H1 (cell line): ENCODE measurements at regions not wholly inside any gene's neighbourhood (a gene's known extent, or its start where the extent isn't known, plus 50 kb on each side); places are given as distances from the start of the nearest gene placed in this dataset.

ENCODE experiments used
- CTCF ChIA-PET: fragments of 300-600 bp; sonication (Branson Sonifier 250); formaldehyde crosslinking; loops from one replicate; lab custom pipeline; 2021; ENCODE audit not compliant: partially characterized antibody; lab: Charles Lee
- POLR2A ChIA-PET: fragments of 300-600 bp; sonication (Branson Sonifier 250); formaldehyde crosslinking; loops from one replicate; lab custom pipeline; 2021; ENCODE audit warnings: inconsistent platforms; ENCODE audit not compliant: partially characterized antibody; lab: Charles Lee
- DNase-seq, 2 experiments: peaks; one replicate each; pipeline versions ENCODE4 v3.0.0 to v3.0.0-alpha.2; 2010 to 2022; ENCODE audit warnings: low spot score in 2 of 2, low read depth in 1 of 2, mixed read lengths in 1 of 2
- FAIRE-seq: peaks from 2 replicates; lab custom pipeline; 2011; peaks lifted over from hg19 to GRCh38; lab: Jason Lieb, UNC
- H2AFZ ChIP-seq: 2 replicates; pipeline ENCODE4 v1.8.1; 2012; ENCODE audit warnings: low read length, inconsistent platforms
- H2AK5ac ChIP-seq: 2 replicates; pipeline ENCODE4 v1.6.1; 2013; ENCODE audit warnings: low read depth, low read length
- H2BK120ac ChIP-seq: replicated peaks from 2 replicates; pipeline ENCODE3; 2013; ENCODE audit warnings: low read depth, low read length, inconsistent platforms
- H2BK12ac ChIP-seq: 2 replicates; pipeline ENCODE4 v1.6.1; 2013; ENCODE audit warnings: low read depth, low read length
- H2BK15ac ChIP-seq: 2 replicates; pipeline ENCODE4 v1.6.1; 2013; ENCODE audit warnings: low read length
- H2BK20ac ChIP-seq: 2 replicates; pipeline ENCODE4 v1.6.1; 2013; ENCODE audit warnings: low read length
- H2BK5ac ChIP-seq: 2 replicates; pipeline ENCODE4 v1.6.1; 2013; ENCODE audit warnings: low read depth, low read length
- H3K14ac ChIP-seq: 2 replicates; pipeline ENCODE4 v1.6.1; 2013; ENCODE audit warnings: inconsistent platforms; ENCODE audit not compliant: insufficient read length
- H3K18ac ChIP-seq: 2 replicates; pipeline ENCODE4 v1.6.1; 2013; ENCODE audit warnings: low read length; ENCODE audit errors: extremely low read depth
- H3K23ac ChIP-seq: 2 replicates; pipeline ENCODE4 v1.6.1; 2013; ENCODE audit warnings: inconsistent platforms; ENCODE audit not compliant: insufficient read length
- H3K23me2 ChIP-seq: 2 replicates; pipeline ENCODE4 v1.6.1; 2013; ENCODE audit warnings: low read depth, low read length
- H3K27ac ChIP-seq: 2 replicates; pipeline ENCODE4 v1.6.1; 2011; ENCODE audit warnings: low read depth, low read length, inconsistent platforms
- H3K27me3 ChIP-seq, 4 experiments: replicated peaks in 1 of 4; 1 replicate in 1 of 4; 2 replicates in 3 of 4; pipeline versions ENCODE4 v1.6.1 to v1.8.1; 2011 to 2013; ENCODE audit warnings: low read length in 3 of 4, mild to moderate bottlenecking in 3 of 4, inconsistent platforms in 2 of 4, mixed read lengths in 2 of 4, moderate library complexity in 1 of 4; ENCODE audit not compliant: control insufficient read depth in 3 of 4, insufficient read depth in 3 of 4; ENCODE audit errors: extremely low read depth in 1 of 4
- H3K36me3 ChIP-seq, 4 experiments: 2 replicates each; pipeline versions ENCODE4 v1.6.1 to v1.8.1; 2011 to 2013; ENCODE audit warnings: mild to moderate bottlenecking in 4 of 4, low read length in 3 of 4, moderate library complexity in 2 of 4, control low read depth in 1 of 4, inconsistent platforms in 1 of 4; ENCODE audit not compliant: insufficient read depth in 4 of 4, control insufficient read depth in 2 of 4
- H3K4ac ChIP-seq: replicated peaks from 2 replicates; pipeline ENCODE3; 2013; ENCODE audit warnings: low read length, low read depth, mixed read lengths, inconsistent platforms; ENCODE audit not compliant: insufficient read length
- H3K4me1 ChIP-seq, 4 experiments: replicated peaks in 1 of 4; 1 replicate in 1 of 4; 2 replicates in 3 of 4; pipeline versions ENCODE4 v1.6.1 to v1.8.1; 2011 to 2013; ENCODE audit warnings: low read length in 3 of 4, inconsistent platforms in 2 of 4, mixed read lengths in 1 of 4; ENCODE audit not compliant: insufficient read depth in 4 of 4, control insufficient read depth in 3 of 4
- H3K4me2 ChIP-seq, 2 experiments: 2 replicates each; pipeline versions ENCODE4 v1.6.1 to v1.8.1; 2011 to 2013; ENCODE audit warnings: low read depth in 2 of 2, low read length in 2 of 2, control low read depth in 1 of 2, inconsistent platforms in 1 of 2, mild to moderate bottlenecking in 1 of 2; ENCODE audit not compliant: insufficient read depth in 1 of 2
- H3K4me3 ChIP-seq, 4 experiments: fragments of 200-600, 300-600 bp in 1 of 4; sonication (generic), shearing (Covaris generic), sonication (Bioruptor Twin) in 1 of 4; 2 replicates each; pipeline versions ENCODE4 v1.5.1 to v1.8.1; 2011 to 2016; ENCODE audit warnings: low read length in 4 of 4, low read depth in 3 of 4, control low read depth in 2 of 4, inconsistent platforms in 2 of 4, mild to moderate bottlenecking in 2 of 4, mixed read lengths in 1 of 4, moderate library complexity in 1 of 4; ENCODE audit not compliant: insufficient read depth in 2 of 4; ENCODE audit errors: extremely low read depth in 1 of 4
- H3K56ac ChIP-seq: replicated peaks from 2 replicates; pipeline ENCODE3; 2013; ENCODE audit warnings: low read depth, mild to moderate bottlenecking, mixed read lengths, low read length, inconsistent platforms; ENCODE audit not compliant: insufficient read length
- H3K79me1 ChIP-seq: 2 replicates; pipeline ENCODE4 v1.6.1; 2013; ENCODE audit warnings: low read depth, low read length, control low read depth
- H3K79me2 ChIP-seq, 2 experiments: 2 replicates each; pipeline versions ENCODE4 v1.6.1 to v1.8.1; 2012 to 2013; ENCODE audit warnings: low read length in 2 of 2, mild to moderate bottlenecking in 2 of 2, inconsistent platforms in 1 of 2; ENCODE audit not compliant: insufficient read depth in 2 of 2, control insufficient read depth in 1 of 2
- H3K9ac ChIP-seq, 4 experiments: replicated peaks in 1 of 4; 1 replicate in 1 of 4; 2 replicates in 3 of 4; pipeline versions ENCODE4 v1.6.1 to v1.8.1; 2011 to 2013; ENCODE audit warnings: low read depth in 3 of 4, low read length in 3 of 4, control low read depth in 2 of 4, mild to moderate bottlenecking in 2 of 4, moderate library complexity in 2 of 4, inconsistent platforms in 1 of 4; ENCODE audit errors: extremely low read depth in 1 of 4
- H3K9me3 ChIP-seq, 2 experiments: 2 replicates each; pipeline versions ENCODE4 v1.6.1 to v1.8.1; 2012 to 2013; ENCODE audit warnings: mild to moderate bottlenecking in 2 of 2, moderate library complexity in 2 of 2, control low read depth in 1 of 2, inconsistent platforms in 1 of 2, low read depth in 1 of 2, low read length in 1 of 2, mixed read lengths in 1 of 2; ENCODE audit not compliant: insufficient read depth in 2 of 2
- H4K20me1 ChIP-seq, 2 experiments: replicated peaks in 1 of 2; 2 replicates each; pipeline versions ENCODE3 to v1.8.1; 2011 to 2013; ENCODE audit warnings: inconsistent platforms in 2 of 2, low read length in 2 of 2, mild to moderate bottlenecking in 1 of 2; ENCODE audit not compliant: insufficient read depth in 2 of 2, control insufficient read depth in 1 of 2
- H4K5ac ChIP-seq: 2 replicates; pipeline ENCODE4 v1.6.1; 2013; ENCODE audit warnings: low read length, low read depth, mixed read lengths, inconsistent platforms; ENCODE audit not compliant: insufficient read length
- H4K8ac ChIP-seq: 2 replicates; pipeline ENCODE4 v1.8.0; 2013; ENCODE audit warnings: mild to moderate bottlenecking, moderate library complexity, low read length, inconsistent platforms; ENCODE audit not compliant: insufficient read depth; ENCODE audit errors: extremely low read depth
- H4K91ac ChIP-seq: replicated peaks from 2 replicates; pipeline ENCODE3; 2013; ENCODE audit warnings: low read length, mixed read lengths, inconsistent platforms; ENCODE audit not compliant: insufficient read length
- ATF3 ChIP-seq: IDR thresholded peaks from 2 replicates; pipeline ENCODE4 v1.6.1; 2011; ENCODE audit warnings: low read depth, mild to moderate bottlenecking, low read length; ENCODE audit not compliant: insufficient read depth
- GTF2F1 ChIP-seq: IDR thresholded peaks from 2 replicates; pipeline ENCODE4 v1.6.1; 2012; ENCODE audit warnings: low read depth, low read length, improper control_type of control experiment, borderline replicate concordance
- KDM4A ChIP-seq: IDR thresholded peaks from one replicate; pipeline ENCODE4 v1.7.1; 2012; ENCODE audit warnings: low read depth, mild to moderate bottlenecking, moderate library complexity, low read length, inconsistent platforms; ENCODE audit not compliant: severe bottlenecking
- POLR2A ChIP-seq, 2 experiments: IDR thresholded peaks; 1 replicate in 1 of 2; 2 replicates in 1 of 2; pipeline ENCODE4 v1.6.1; 2011; ENCODE audit warnings: low read depth in 2 of 2, low read length in 2 of 2, mild to moderate bottlenecking in 2 of 2; ENCODE audit errors: control extremely low read depth in 1 of 2
- POU5F1 ChIP-seq: IDR thresholded peaks from 2 replicates; pipeline ENCODE4 v1.6.1; 2011; ENCODE audit warnings: low read depth, mild to moderate bottlenecking, low read length, moderate library complexity
- RFX5 ChIP-seq: IDR thresholded peaks from 2 replicates; pipeline ENCODE4 v1.6.1; 2011; ENCODE audit warnings: low read depth, low read length, improper control_type of control experiment, borderline replicate concordance
- SIX5 ChIP-seq: IDR thresholded peaks from 2 replicates; pipeline ENCODE4 v1.6.1; 2011; ENCODE audit warnings: mild to moderate bottlenecking, low read depth, low read length
- SP4 ChIP-seq: IDR thresholded peaks from 2 replicates; pipeline ENCODE4 v1.6.1; 2012; ENCODE audit warnings: low read length, inconsistent platforms
- WGBS, 2 experiments: shearing (Covaris generic) in 1 of 2; methylation state at CpG; one replicate each; pipeline versions ENCODE4 v1.1.6 to v1.1.7; 2013 to 2015; ENCODE audit warnings: low lambda C conversion rate in 2 of 2, mixed read lengths in 2 of 2, inconsistent platforms in 1 of 2, low coverage in 1 of 2, missing lambda C conversion rate in 1 of 2; ENCODE audit not compliant: insufficient replicate concordance in 2 of 2, insufficient coverage in 1 of 2, insufficient read length in 1 of 2; ENCODE audit errors: extremely low coverage in 1 of 2, missing lambda C conversion rate in 1 of 2; 5-methylcytosine and 5-hydroxymethylcytosine counted together

GRCh38 chr9:108666240-108666784 is 189.5 kb downstream of the ACTL7B start:
- Histone ChIP-seq H3K18ac (no peak overlapping the region), H3K4ac (no peak overlapping the region)
- no peak for TF ChIP-seq POU5F1
- TF ChIP-seq ATF3: no peak
- TF ChIP-seq GTF2F1: no peak
- no peak for TF ChIP-seq SP4
- TF ChIP-seq KDM4A: no peak
- no peak for TF ChIP-seq SIX5
- no peak for TF ChIP-seq POLR2A (IDR thresholded peaks at IDR 0.05; ENCODE audit: control extremely low read depth in 1 of 2, low read depth in 2 of 2, low read length in 2 of 2)
- TF ChIP-seq RFX5: no peak

More at GRCh38 chr9:108666240-108666784, 189.5 kb downstream of the ACTL7B start:
- Histone ChIP-seq H4K5ac (no peak overlapping the region), H3K14ac (no peak overlapping the region), H2AK5ac (no peak overlapping the region), H2BK20ac (no peak overlapping the region), H3K36me3 (no peaks in the 10 kb centered on the region; a peak in 1 of 8 replicates), H3K56ac (no peak overlapping the region), H3K9ac (no peak overlapping the region), H3K79me2 (no peaks in the 10 kb centered on the region), H2BK12ac (no peak overlapping the region), H3K27me3 (no peaks in the 10 kb centered on the region; a peak in 1 of 7 replicates), H3K4me2 (no peak overlapping the region), H4K20me1 (no peaks in the 10 kb centered on the region), H4K8ac (no peak overlapping the region), H3K9me3 (peaks cover 3 to 7% of the 10 kb centered on the region in 2 experiments; a peak in 1 of 4 replicates), H4K91ac (no peak overlapping the region), H3K79me1 (no peaks in the 10 kb centered on the region), H3K23ac (no peak overlapping the region), H2BK15ac (no peak overlapping the region), H2BK5ac (no peak overlapping the region), H2BK120ac (no peak overlapping the region), H3K4me1 (peaks cover 0 to 8% (median under 1%) of the 10 kb centered on the region in 4 experiments; a peak in 4 of 7 replicates), H3K23me2 (no peaks in the 10 kb centered on the region), H3K27ac (no peak overlapping the region), H3K4me3 (no peak overlapping the region), H2AFZ (no peak overlapping the region)
- no peak for DNase-seq
- POLR2A ChIA-PET: no interaction called here
- 97% methylated on average over 3 of the region's 3 CpGs; no CpG with 5 or more reads in 1 of the 2 experiments for WGBS, 2 experiments
- CTCF ChIA-PET: interaction anchor here (0.8 to 2.8 kb wide), 3 partner anchors 95 to 1178 kb away, joined by 4 to 8 read pairs (median 6); no protein-coding TSS in a partner anchor
- no peak for FAIRE-seq
